Endothelial cell of umbilical vein (primary cell): ENCODE measurements at regions not wholly inside any gene's neighbourhood (a gene's known extent, or its start where the extent isn't known, plus 50 kb on each side); places are given as distances from the start of the nearest gene placed in this dataset.

Experiments used
- BruUV-seq: library from RNA; stranded (reverse); fragments of 400-500 nt; replicated peaks from 2 replicates; lab custom pipeline; 2021; lab: Mats Ljungman, UMichigan
- CTCF ChIA-PET: fragments of 300-600, 350-600 bp; sonication (Branson Sonifier 250); formaldehyde crosslinking; loops from one replicate; lab custom pipeline; 2021; ENCODE audit warnings: antibody characterized with exemption, inconsistent platforms; lab: Charles Lee
- POLR2A ChIA-PET: fragments of 300-600, 350-600 bp; sonication (Branson Sonifier 250); formaldehyde crosslinking; loops from one replicate; lab custom pipeline; 2021; ENCODE audit warnings: antibody characterized with exemption, inconsistent platforms; lab: Charles Lee
- DNase-seq: peaks from one replicate; pipeline ENCODE4 v3.0.0-alpha.2; 2011; ENCODE audit warnings: low read depth, low spot score
- FAIRE-seq: peaks from 2 replicates; lab custom pipeline; 2011; peaks lifted over from hg19 to GRCh38; lab: Jason Lieb, UNC
- H2AFZ ChIP-seq: 2 replicates; pipeline ENCODE4 v1.6.0; 2012; ENCODE audit warnings: low read depth, low read length, control low read depth, inconsistent platforms
- H3K27ac ChIP-seq: 2 replicates; pipeline ENCODE4 v1.5.1; 2011; ENCODE audit warnings: low read depth, mild to moderate bottlenecking, control low read depth, low read length, moderate library complexity; ENCODE audit not compliant: insufficient read depth
- H3K27me3 ChIP-seq, 2 experiments: 2 replicates each; pipeline versions ENCODE4 v1.6.0 to v1.6.1; 2011; ENCODE audit warnings: low read length in 2 of 2, mixed read lengths in 1 of 2; ENCODE audit not compliant: control insufficient read depth in 2 of 2, insufficient read depth in 2 of 2
- H3K36me3 ChIP-seq, 2 experiments: 2 replicates in 1 of 2; 3 replicates in 1 of 2; pipeline ENCODE4 v1.5.1; 2011; ENCODE audit warnings: low read length in 2 of 2, mild to moderate bottlenecking in 1 of 2, moderate library complexity in 1 of 2; ENCODE audit not compliant: control insufficient read depth in 2 of 2, insufficient read depth in 2 of 2; ENCODE audit errors: extremely low read depth in 1 of 2
- H3K4me1 ChIP-seq: 3 replicates; pipeline ENCODE4 v1.5.1; 2011; ENCODE audit warnings: mild to moderate bottlenecking, low read length; ENCODE audit not compliant: control insufficient read depth, insufficient read depth; ENCODE audit errors: extremely low read depth
- H3K4me2 ChIP-seq: 2 replicates; pipeline ENCODE4 v1.6.1; 2011; ENCODE audit warnings: low read length, control low read depth, mixed read lengths; ENCODE audit not compliant: insufficient read depth
- H3K4me3 ChIP-seq, 3 experiments: fragments of 200-600 bp in 1 of 3; sonication (generic), shearing (Covaris generic) in 1 of 3; replicated peaks in 1 of 3; 2 replicates each; pipeline ENCODE4 v1.5.1; 2011 to 2016; ENCODE audit warnings: control low read depth in 3 of 3, low read length in 3 of 3, mild to moderate bottlenecking in 2 of 3, inconsistent platforms in 1 of 3, low read depth in 1 of 3, moderate library complexity in 1 of 3; ENCODE audit not compliant: insufficient read depth in 1 of 3
- H3K79me2 ChIP-seq: 2 replicates; pipeline ENCODE4 v1.6.0; 2012; ENCODE audit warnings: low read length, inconsistent platforms; ENCODE audit not compliant: control insufficient read depth, insufficient read depth
- H3K9ac ChIP-seq: replicated peaks from 2 replicates; pipeline ENCODE3; 2011; ENCODE audit warnings: low read length, control low read depth; ENCODE audit not compliant: insufficient read depth; ENCODE audit errors: extremely low read depth
- H3K9me1 ChIP-seq: replicated peaks from 3 replicates; pipeline ENCODE4 v1.6.0; 2011; ENCODE audit warnings: mild to moderate bottlenecking, low read length; ENCODE audit not compliant: control insufficient read depth, insufficient read depth; ENCODE audit errors: extremely low read depth
- H3K9me3 ChIP-seq: replicated peaks from 2 replicates; pipeline ENCODE4 v1.5.1; 2012; ENCODE audit warnings: low read length, inconsistent platforms; ENCODE audit not compliant: control insufficient read depth, insufficient read depth
- H4K20me1 ChIP-seq: replicated peaks from 2 replicates; pipeline ENCODE3; 2011; ENCODE audit warnings: mild to moderate bottlenecking, low read length; ENCODE audit not compliant: control insufficient read depth, insufficient read depth; ENCODE audit errors: extremely low read depth
- EZH2 ChIP-seq: IDR thresholded peaks from 2 replicates; pipeline ENCODE4 v1.6.1; 2012; ENCODE audit warnings: borderline replicate concordance, low read depth, mild to moderate bottlenecking, moderate library complexity, low read length, inconsistent platforms; ENCODE audit not compliant: severe bottlenecking
- FOS ChIP-seq: IDR thresholded peaks from 2 replicates; pipeline ENCODE4 v1.6.1; 2011; ENCODE audit warnings: mild to moderate bottlenecking, low read length, moderate library complexity, borderline replicate concordance; ENCODE audit not compliant: insufficient read depth
- GATA2 ChIP-seq: IDR thresholded peaks from 2 replicates; pipeline ENCODE4 v1.7.0; 2011; ENCODE audit warnings: low read depth, mild to moderate bottlenecking, moderate library complexity, mixed read lengths, low read length; ENCODE audit not compliant: insufficient read length, insufficient read depth
- JUN ChIP-seq: IDR thresholded peaks from 2 replicates; pipeline ENCODE4 v1.6.1; 2011; ENCODE audit warnings: borderline replicate concordance, low read depth; ENCODE audit not compliant: insufficient read length, insufficient read depth
- MYC ChIP-seq: IDR thresholded peaks from one replicate; pipeline ENCODE4 v1.6.1; 2011; ENCODE audit warnings: mild to moderate bottlenecking, low read depth, low read length
- POLR2A ChIP-seq: IDR thresholded peaks from 2 replicates; pipeline ENCODE4 v1.6.1; 2012; ENCODE audit warnings: low read depth, mild to moderate bottlenecking, control low read depth, low read length
- POLR2AphosphoS5 ChIP-seq: IDR thresholded peaks from 2 replicates; pipeline ENCODE4 v1.6.1; 2012; ENCODE audit warnings: low read depth, mild to moderate bottlenecking, control low read depth, low read length, moderate library complexity; ENCODE audit not compliant: insufficient read depth
- dilution Hi-C: fragments of 300-500 bp; cut with MboI; formaldehyde crosslinking; loops from one replicate; pipeline ENCODE4 v1.15.0; 2019; ENCODE audit warnings: low sequenced_read_pairs; ENCODE audit not compliant: extremely low pct_ligation_motif_present
- intact Hi-C: fragments of 100-400 bp; cut with micrococcal nuclease; formaldehyde crosslinking; loops from one replicate; pipeline ENCODE4 v1.10.0; 2022
- TF ChIP-seq, protein P1 (sequence below): IDR thresholded peaks from 2 replicates; pipeline ENCODE4 v1.6.1; 2011; ENCODE audit not compliant: insufficient read depth, insufficient read length
- TF ChIP-seq, protein P2 (sequence below), 2 donors: IDR thresholded peaks; 1 replicate in 1 of 2; 2 replicates in 1 of 2; pipeline ENCODE4 v1.5.1; 2011; ENCODE audit warnings: low read length in 2 of 2, mild to moderate bottlenecking in 2 of 2, moderate library complexity in 2 of 2, control low read depth in 1 of 2, inconsistent platforms in 1 of 2, low read depth in 1 of 2; ENCODE audit not compliant: insufficient read depth in 1 of 2; ENCODE audit errors: extremely low read depth in 1 of 2

DNA sequence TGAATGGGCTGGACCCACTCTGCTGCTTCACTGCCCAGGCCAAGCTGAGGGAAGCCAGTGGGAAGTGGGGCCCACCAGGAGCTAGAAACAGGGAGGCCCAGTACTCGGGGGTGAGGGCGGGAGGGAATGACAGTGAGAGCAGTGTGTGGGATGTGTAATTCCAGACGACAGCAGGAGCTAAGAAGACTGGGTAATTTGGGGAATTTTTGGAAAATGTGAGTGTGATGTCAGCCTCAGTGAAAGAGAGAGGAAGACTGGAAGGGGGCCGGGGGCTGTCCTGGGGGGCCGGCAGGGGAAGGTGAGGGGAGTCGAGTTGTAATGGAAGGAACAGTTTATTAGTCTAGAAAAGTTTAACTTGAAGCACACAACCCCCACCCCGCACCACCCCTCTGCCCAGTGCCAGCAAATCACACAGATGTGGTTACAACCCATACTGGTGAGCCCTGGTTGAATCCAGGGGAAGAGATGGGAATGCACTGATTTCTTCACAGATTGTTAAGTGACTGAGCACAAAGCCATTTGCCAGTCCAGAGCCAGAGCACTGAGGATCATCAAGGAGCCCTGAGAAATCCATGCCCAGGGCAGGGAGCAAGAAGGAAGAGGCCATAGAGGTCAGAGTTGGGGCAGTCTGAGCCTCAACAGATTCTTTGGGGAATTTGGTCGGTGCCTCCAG is 76.7 kb upstream of the PKDCC start:
- Histone ChIP-seq H3K9me3 (no peaks in the 10 kb centered on the region), H3K4me2 (no peak overlapping the region), H2AFZ (no peak overlapping the region), H3K4me3 (no peak overlapping the region), H3K9me1 (no peaks in the 10 kb centered on the region), H3K27me3 (peaks cover 2 to 3% of the 10 kb centered on the region in 2 experiments), H3K36me3 (no peaks in the 10 kb centered on the region), H3K9ac (no peak overlapping the region), H3K79me2 (no peaks in the 10 kb centered on the region), H3K27ac (no peak overlapping the region), H4K20me1 (no peaks in the 10 kb centered on the region), H3K4me1 (peaks cover 12% of the 10 kb centered on the region)
- TF ChIP-seq GATA2 (no peak), JUN (no peak), POLR2A (no peak)
- TF ChIP-seq, protein P1, sequence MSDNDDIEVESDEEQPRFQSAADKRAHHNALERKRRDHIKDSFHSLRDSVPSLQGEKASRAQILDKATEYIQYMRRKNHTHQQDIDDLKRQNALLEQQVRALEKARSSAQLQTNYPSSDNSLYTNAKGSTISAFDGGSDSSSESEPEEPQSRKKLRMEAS = no peak
- TF ChIP-seq, protein P2, sequence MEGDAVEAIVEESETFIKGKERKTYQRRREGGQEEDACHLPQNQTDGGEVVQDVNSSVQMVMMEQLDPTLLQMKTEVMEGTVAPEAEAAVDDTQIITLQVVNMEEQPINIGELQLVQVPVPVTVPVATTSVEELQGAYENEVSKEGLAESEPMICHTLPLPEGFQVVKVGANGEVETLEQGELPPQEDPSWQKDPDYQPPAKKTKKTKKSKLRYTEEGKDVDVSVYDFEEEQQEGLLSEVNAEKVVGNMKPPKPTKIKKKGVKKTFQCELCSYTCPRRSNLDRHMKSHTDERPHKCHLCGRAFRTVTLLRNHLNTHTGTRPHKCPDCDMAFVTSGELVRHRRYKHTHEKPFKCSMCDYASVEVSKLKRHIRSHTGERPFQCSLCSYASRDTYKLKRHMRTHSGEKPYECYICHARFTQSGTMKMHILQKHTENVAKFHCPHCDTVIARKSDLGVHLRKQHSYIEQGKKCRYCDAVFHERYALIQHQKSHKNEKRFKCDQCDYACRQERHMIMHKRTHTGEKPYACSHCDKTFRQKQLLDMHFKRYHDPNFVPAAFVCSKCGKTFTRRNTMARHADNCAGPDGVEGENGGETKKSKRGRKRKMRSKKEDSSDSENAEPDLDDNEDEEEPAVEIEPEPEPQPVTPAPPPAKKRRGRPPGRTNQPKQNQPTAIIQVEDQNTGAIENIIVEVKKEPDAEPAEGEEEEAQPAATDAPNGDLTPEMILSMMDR (IDR thresholded peaks at IDR 0.05; ENCODE audit: extremely low read depth in 1 of 2, insufficient read depth in 1 of 2, low read depth in 1 of 2, low read length in 2 of 2) = no peak
- CTCF ChIA-PET = interaction anchor here (1.1 kb wide), 1 partner anchor 21 kb away, joined by 3 read pairs; no protein-coding TSS in a partner anchor
- FAIRE-seq = no peak
- no TSS peak for BruUV-seq
- intact Hi-C loops = no loop called here
- DNase-seq = no peak
- POLR2A ChIA-PET = no interaction called here
- dilution Hi-C loops = no loop called here

DNA sequence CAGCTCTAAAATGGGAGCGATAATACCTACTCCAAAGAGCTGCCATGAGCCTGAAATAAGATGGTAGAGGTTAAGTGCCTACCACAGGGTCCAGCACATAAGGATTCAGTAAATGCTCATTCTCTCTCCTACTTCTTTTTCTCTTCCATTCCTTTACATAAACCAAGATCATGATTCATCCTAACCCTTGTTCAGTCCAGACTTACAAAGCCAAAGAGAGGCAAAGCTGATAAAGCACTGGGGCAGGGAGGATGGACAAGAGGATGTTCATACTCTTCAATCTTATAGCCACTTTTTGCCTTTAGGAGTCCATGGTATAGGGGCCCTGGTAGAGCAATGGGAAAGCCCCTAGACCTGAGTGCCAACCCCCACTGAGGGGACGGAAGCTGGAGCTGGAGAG is 75.6 kb upstream of the PKDCC start:
- DNase-seq (no peak), FAIRE-seq (no peak)
- H3K79me2 ChIP-seq = no peaks in the 10 kb centered on the region
- no peaks in the 10 kb centered on the region for H3K9me1 ChIP-seq
- POLR2A ChIA-PET = no interaction called here
- no TSS peak for BruUV-seq
- intact Hi-C loops (no loop called here), dilution Hi-C loops (no loop called here)
- no peak overlapping the region for H3K9ac ChIP-seq
- peaks cover 2 to 3% of the 10 kb centered on the region in 2 experiments for H3K27me3 ChIP-seq
- H3K9me3 ChIP-seq = no peaks in the 10 kb centered on the region
- no peak overlapping the region for H3K4me3 ChIP-seq
- no peak overlapping the region for H2AFZ ChIP-seq
- CTCF ChIA-PET = no interaction called here
- TF ChIP-seq, protein P1 = no peak
- TF ChIP-seq GATA2 = no peak
- TF ChIP-seq JUN = no peak
- TF ChIP-seq FOS = no peak
- no peak for TF ChIP-seq EZH2
- no peak for TF ChIP-seq MYC
- TF ChIP-seq, protein P2 (IDR thresholded peaks at IDR 0.05; ENCODE audit: extremely low read depth in 1 of 2, insufficient read depth in 1 of 2, low read depth in 1 of 2, low read length in 2 of 2) = no peak
- no peak for TF ChIP-seq POLR2AphosphoS5
- TF ChIP-seq POLR2A = no peak
- H3K36me3 ChIP-seq = no peaks in the 10 kb centered on the region
- no peaks in the 10 kb centered on the region for H4K20me1 ChIP-seq
- no peak overlapping the region for H3K27ac ChIP-seq
- no peak overlapping the region for H3K4me2 ChIP-seq
- H3K4me1 ChIP-seq = peaks cover 3% of the 10 kb centered on the region
